Fibroblast of pulmonary artery (primary cell): ENCODE measurements at regions not wholly inside any gene's neighbourhood (a gene's known extent, or its start where the extent isn't known, plus 50 kb on each side); places are given as distances from the start of the nearest gene placed in this dataset.

Source experiments
- DNase-seq: peaks from one replicate; pipeline ENCODE4 v3.0.0-alpha.2; 2010; ENCODE audit warnings: low read depth
- H3K4me3 ChIP-seq: replicated peaks from 2 replicates; pipeline ENCODE4 v1.5.1; 2011; ENCODE audit warnings: low read depth, mild to moderate bottlenecking, control low read depth, low read length, moderate library complexity
- TF ChIP-seq, protein P1 (sequence below): IDR thresholded peaks from 2 replicates; pipeline ENCODE4 v1.5.1; 2011; ENCODE audit warnings: mild to moderate bottlenecking, control low read depth, low read length, inconsistent platforms; ENCODE audit errors: missing control alignments

DNA sequence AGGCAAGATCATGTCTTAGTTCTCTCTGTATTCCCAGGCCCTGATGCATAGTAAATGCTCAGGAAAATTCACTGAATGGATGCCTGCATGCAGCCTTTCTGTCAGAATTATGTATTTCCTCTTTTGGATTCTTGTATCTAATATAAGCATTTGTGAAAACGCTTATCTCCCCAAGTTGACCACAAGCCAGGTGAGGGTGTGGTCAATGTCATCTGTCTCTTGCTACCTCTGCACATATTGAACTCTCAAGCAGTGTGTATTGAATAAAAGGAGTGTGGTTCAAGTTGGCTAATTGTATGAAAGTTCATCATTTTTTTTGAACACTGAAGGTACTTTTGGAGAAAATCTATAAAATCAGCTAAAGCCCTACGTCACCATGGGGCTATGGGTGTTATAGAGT, 84.3 kb downstream of the CNGA2 start:
- no peak overlapping the region for H3K4me3 ChIP-seq
- DNase-seq, result no peak
- TF ChIP-seq, protein P1, sequence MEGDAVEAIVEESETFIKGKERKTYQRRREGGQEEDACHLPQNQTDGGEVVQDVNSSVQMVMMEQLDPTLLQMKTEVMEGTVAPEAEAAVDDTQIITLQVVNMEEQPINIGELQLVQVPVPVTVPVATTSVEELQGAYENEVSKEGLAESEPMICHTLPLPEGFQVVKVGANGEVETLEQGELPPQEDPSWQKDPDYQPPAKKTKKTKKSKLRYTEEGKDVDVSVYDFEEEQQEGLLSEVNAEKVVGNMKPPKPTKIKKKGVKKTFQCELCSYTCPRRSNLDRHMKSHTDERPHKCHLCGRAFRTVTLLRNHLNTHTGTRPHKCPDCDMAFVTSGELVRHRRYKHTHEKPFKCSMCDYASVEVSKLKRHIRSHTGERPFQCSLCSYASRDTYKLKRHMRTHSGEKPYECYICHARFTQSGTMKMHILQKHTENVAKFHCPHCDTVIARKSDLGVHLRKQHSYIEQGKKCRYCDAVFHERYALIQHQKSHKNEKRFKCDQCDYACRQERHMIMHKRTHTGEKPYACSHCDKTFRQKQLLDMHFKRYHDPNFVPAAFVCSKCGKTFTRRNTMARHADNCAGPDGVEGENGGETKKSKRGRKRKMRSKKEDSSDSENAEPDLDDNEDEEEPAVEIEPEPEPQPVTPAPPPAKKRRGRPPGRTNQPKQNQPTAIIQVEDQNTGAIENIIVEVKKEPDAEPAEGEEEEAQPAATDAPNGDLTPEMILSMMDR, result no peak

DNA sequence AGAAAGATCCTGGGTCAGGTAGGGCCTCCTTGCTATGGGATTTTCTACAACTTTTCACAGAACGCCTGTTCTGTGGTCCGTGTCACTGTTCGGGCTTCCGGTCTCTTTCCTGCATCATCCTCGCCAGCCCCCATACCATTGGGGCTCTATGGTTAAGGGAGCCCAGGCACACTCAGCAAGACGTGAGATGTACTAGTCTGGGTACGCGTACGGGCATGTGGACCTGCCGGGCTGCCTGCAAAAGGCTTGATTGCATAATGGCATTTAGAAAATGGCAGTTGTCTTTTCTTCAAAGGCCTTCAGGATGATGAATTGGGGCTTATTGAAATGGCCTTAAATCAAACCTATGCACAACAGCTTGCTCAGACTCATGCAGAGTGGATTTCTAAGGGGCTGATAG, 86.7 kb downstream of the CNGA2 start:
- DNase-seq, result no peak
- no peak overlapping the region for H3K4me3 ChIP-seq
- TF ChIP-seq, protein P1, result no peak

DNA sequence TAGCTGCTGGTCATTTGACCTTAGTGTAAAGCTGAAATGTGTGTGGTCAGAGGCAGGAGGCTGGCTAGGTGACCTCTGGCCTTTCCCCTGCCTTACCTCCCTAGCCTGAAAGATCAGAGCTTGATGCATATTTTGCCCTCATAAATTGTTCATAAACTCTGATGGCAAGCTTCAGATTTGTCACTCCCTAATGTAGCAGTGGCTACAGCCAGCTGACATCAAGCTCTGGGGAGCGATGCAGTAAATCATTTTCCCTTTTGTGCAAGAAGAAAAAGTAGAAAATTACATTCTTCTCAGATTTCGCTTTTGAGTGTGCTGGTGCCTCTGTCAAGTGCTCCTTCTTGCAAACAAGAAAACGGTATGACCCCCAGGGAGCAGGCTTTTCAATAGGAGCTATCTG, 87.7 kb upstream of the MAGEA4 start:
- TF ChIP-seq, protein P1, result no peak
- no peak for DNase-seq
- H3K4me3 ChIP-seq, result no peak overlapping the region

DNA sequence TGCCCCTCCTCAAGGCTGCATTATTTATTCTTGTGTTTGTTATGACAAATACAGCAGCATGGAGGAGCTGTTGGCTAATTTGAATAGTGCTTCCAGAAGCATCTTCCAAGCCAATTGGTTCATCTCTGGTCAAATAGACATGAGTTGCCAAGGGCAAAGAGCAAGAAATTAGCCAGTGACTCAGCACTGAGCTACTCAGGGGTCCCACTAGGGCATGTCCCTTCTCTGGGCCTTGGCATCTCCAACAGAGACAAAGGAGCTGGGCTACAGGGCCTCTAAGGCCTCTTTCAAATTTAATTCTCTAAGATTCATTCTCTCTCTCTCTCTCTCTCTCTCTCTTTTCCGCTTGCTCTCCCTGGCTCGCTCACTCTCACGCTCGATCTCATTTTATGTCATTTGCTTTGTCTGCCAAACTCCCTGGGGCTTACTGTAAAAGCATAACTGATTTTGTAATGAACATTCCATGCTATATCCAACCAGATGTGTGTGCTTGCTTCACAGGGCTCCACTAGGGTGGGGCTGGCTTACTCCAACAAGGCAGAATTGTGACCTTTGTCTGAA, 86.7 kb upstream of the MAGEA4 start:
- TF ChIP-seq, protein P1, result peak; percentile 37

DNA sequence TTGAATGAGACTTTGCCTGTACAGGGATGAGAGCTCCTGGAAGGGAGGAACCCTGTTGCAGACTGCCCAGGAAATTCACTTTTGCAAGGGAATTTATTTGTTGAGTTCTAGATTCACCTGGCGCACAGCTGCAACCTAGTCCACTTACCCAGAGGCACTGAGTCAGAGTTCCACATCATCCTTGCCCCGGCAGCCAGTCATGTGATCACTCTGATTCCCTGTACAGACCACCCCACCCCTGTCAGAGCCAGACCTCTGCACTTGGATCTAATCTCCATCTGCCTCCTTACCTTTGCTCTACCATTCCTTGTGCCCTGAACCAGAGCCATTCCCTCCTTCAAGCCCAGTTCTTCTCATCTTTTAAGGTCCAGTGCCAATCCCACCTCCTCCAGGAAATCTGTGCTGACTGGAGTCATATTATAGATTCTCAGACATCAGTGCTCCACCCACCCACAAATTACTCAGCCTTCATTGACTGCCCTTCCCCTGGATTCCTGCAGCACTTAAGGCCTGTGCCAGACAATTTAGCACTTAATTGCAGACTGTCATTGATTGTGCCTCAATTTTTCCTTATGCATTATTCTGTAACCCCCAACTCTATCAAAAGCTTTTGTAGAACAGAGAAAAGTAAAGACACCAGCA, 84.1 kb upstream of the MAGEA4 start:
- no peak for DNase-seq
- H3K4me3 ChIP-seq, result no peak overlapping the region
- TF ChIP-seq, protein P1, result no peak

More for the DNA sequence above, 86.7 kb upstream of the MAGEA4 start:
- DNase-seq, result peak; percentile 87
- no peak overlapping the region for H3K4me3 ChIP-seq

DNA sequence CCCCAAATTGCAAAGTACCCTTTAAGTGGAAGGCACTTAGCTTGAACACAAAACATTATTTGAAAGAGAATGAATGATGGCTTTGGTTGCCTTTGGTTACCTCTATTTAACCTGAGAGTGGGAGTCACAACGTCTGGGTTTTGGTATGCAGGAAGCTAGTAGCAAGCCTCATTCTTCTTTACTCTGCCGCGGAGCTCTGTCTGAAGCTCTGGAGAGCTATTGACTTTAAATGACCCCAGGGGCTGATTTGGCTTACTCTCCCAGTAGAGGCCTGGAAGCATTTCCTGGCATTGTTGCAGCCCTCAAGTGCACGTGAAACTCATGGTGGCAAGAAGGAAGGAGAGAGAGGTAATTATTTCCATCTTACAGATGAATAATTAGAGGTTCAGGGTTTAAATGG, 81.8 kb upstream of the MAGEA4 start:
- no peak overlapping the region for H3K4me3 ChIP-seq
- peak; percentile 44 for DNase-seq
- TF ChIP-seq, protein P1, result no peak

DNA sequence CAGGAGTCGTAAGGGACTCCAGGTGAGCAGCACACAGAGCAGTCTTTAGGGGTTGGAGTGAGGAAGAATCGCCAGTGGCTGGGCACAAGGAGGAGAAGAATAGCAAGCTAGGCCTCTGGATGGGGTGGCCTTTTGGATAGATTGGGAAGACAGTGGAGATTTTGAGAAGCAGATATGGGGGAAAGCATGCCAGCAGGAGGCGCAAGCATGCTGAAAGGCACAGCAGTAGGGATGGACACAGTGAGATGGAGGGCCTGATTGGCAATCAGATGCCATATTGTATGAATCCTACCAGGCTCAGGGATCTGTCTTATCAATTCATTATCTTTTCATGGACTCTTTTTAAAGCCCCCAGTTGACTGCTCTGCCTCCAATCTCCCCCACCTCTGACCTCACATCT, 60.4 kb upstream of the MAGEA4 start:
- H3K4me3 ChIP-seq, result no peak overlapping the region
- TF ChIP-seq, protein P1, result no peak
- no peak for DNase-seq
